HFF-Myc (cell line): ENCODE measurements at regions not wholly inside any gene's neighbourhood (a gene's known extent, or its start where the extent isn't known, plus 50 kb on each side); places are given as distances from the start of the nearest gene placed in this dataset.

Source experiments
- DNase-seq: peaks from one replicate; pipeline ENCODE4 v3.0.0-alpha.2; 2011; ENCODE audit warnings: low read depth; ENCODE audit errors: extremely low read depth
- H3K4me3 ChIP-seq: replicated peaks from 2 replicates; pipeline ENCODE4 v1.5.1; 2011; ENCODE audit warnings: low read depth, mild to moderate bottlenecking, control low read depth, low read length
- CTCF ChIP-seq: IDR thresholded peaks from 2 replicates; pipeline ENCODE4 v1.5.1; 2012; ENCODE audit warnings: mild to moderate bottlenecking, low read depth, low read length, control low read depth; ENCODE audit errors: missing control alignments

- H3K4me3 ChIP-seq: no peak overlapping the region
- DNase-seq: no peak
Measured at GRCh38 chr5:93117751-93118531, 463.1 kb downstream of the NR2F1-AS1 start.

GRCh38 chr5:93107805-93108520 is 473.1 kb downstream of the NR2F1-AS1 start:
- no peak overlapping the region for H3K4me3 ChIP-seq
- TF ChIP-seq CTCF: no peak
- DNase-seq: no peak

More at GRCh38 chr5:93117751-93118531, 463.1 kb downstream of the NR2F1-AS1 start:
- TF ChIP-seq CTCF: no peak

GRCh38 chr5:93107141-93107540 is 473.9 kb downstream of the NR2F1-AS1 start:
- DNase-seq: no peak

GRCh38 chr5:93101661-93102060 is 479.4 kb downstream of the NR2F1-AS1 start:
- H3K4me3 ChIP-seq: no peak overlapping the region
- DNase-seq: no peak
- TF ChIP-seq CTCF: no peak

More at GRCh38 chr5:93107141-93107540, 473.9 kb downstream of the NR2F1-AS1 start:
- no peak overlapping the region for H3K4me3 ChIP-seq
- no peak for TF ChIP-seq CTCF

GRCh38 chr5:93100976-93101375 is 480.0 kb downstream of the NR2F1-AS1 start:
- H3K4me3 ChIP-seq: no peak overlapping the region
- no peak for DNase-seq
- no peak for TF ChIP-seq CTCF

- no peak for TF ChIP-seq CTCF
- DNase-seq: no peak
- no peak overlapping the region for H3K4me3 ChIP-seq
Measured at GRCh38 chr5:93100428-93100827, 480.6 kb downstream of the NR2F1-AS1 start.
